IMR-90 (cell line): ENCODE measurements at regions not wholly inside any gene's neighbourhood (a gene's known extent, or its start where the extent isn't known, plus 50 kb on each side); places are given as distances from the start of the nearest gene placed in this dataset.

Experiments
- ATAC-seq: fragments of 200-7000 bp; cut with Tn5 transposase; 2 replicates; pipeline ENCODE4 v1.9.1; 2020; ENCODE audit warnings: low read depth, mild to moderate bottlenecking, moderate library complexity
- BruUV-seq: library from RNA; stranded (reverse); fragments of 400-500 nt; replicated peaks from 2 replicates; lab custom pipeline; 2021; lab: Mats Ljungman, UMichigan
- CTCF ChIA-PET: fragments of 300-600 bp; formaldehyde crosslinking; extraction: SDS; loops from one replicate; lab custom pipeline; 2021; ENCODE audit warnings: antibody characterized with exemption; lab: Yijun Ruan, JAX
- POLR2A ChIA-PET: fragments of 300-600 bp; sonication (Branson Sonifier 250); formaldehyde crosslinking; loops from one replicate; lab custom pipeline; 2022; ENCODE audit warnings: antibody characterized with exemption; ENCODE audit not compliant: unreplicated experiment; lab: Charles Lee
- DNase-seq: peaks from one replicate; pipeline ENCODE4 v3.0.0; 2013
- H2AFZ ChIP-seq: replicated peaks from 2 replicates; pipeline ENCODE3; 2013; ENCODE audit warnings: low read length, mild to moderate bottlenecking; ENCODE audit not compliant: poor library complexity
- H2AK5ac ChIP-seq: 2 replicates; pipeline ENCODE4 v1.6.1; 2013; ENCODE audit warnings: low read depth, low read length, inconsistent platforms
- H2AK9ac ChIP-seq: replicated peaks from 2 replicates; pipeline ENCODE3; 2013; ENCODE audit warnings: mild to moderate bottlenecking, low read depth, low read length, moderate library complexity; ENCODE audit not compliant: poor library complexity
- H2BK120ac ChIP-seq: 2 replicates; pipeline ENCODE4 v1.6.1; 2013; ENCODE audit warnings: low read depth, low read length, inconsistent platforms
- H2BK15ac ChIP-seq: 3 replicates; pipeline ENCODE4 v1.6.1; 2013; ENCODE audit warnings: low read depth, low read length, inconsistent platforms
- H2BK20ac ChIP-seq: 2 replicates; pipeline ENCODE4 v1.6.1; 2013; ENCODE audit warnings: low read depth, mild to moderate bottlenecking, inconsistent platforms, low read length, moderate library complexity
- H2BK5ac ChIP-seq: 2 replicates; pipeline ENCODE4 v1.6.1; 2013; ENCODE audit warnings: mild to moderate bottlenecking, low read depth, low read length, inconsistent platforms; ENCODE audit not compliant: poor library complexity, severe bottlenecking
- H3K14ac ChIP-seq: replicated peaks from 2 replicates; pipeline ENCODE4 v1.6.1; 2013; ENCODE audit warnings: low read depth, low read length, inconsistent platforms
- H3K18ac ChIP-seq: 2 replicates; pipeline ENCODE4 v1.6.1; 2013; ENCODE audit warnings: low read depth, low read length, control low read depth
- H3K23ac ChIP-seq: 2 replicates; pipeline ENCODE4 v1.6.1; 2013; ENCODE audit warnings: low read depth, low read length, inconsistent platforms
- H3K27ac ChIP-seq: 2 replicates; pipeline ENCODE4 v1.5.1; 2013; ENCODE audit warnings: mild to moderate bottlenecking, control low read depth, low read length; ENCODE audit not compliant: insufficient read depth
- H3K27me3 ChIP-seq: 2 replicates; pipeline ENCODE4 v1.6.1; 2013; ENCODE audit warnings: low read length; ENCODE audit not compliant: control insufficient read depth, insufficient read depth
- H3K36me3 ChIP-seq: 2 replicates; pipeline ENCODE4 v1.6.1; 2013; ENCODE audit warnings: low read length, mixed read lengths; ENCODE audit not compliant: control insufficient read depth, insufficient read depth
- H3K4ac ChIP-seq: 2 replicates; pipeline ENCODE4 v1.6.1; 2013; ENCODE audit warnings: low read depth, low read length, inconsistent platforms
- H3K4me1 ChIP-seq: 2 replicates; pipeline ENCODE4 v1.6.1; 2013; ENCODE audit warnings: low read length, mixed read lengths; ENCODE audit not compliant: control insufficient read depth, insufficient read depth
- H3K4me2 ChIP-seq: 2 replicates; pipeline ENCODE4 v1.6.1; 2013; ENCODE audit warnings: low read depth, mild to moderate bottlenecking, control low read depth, low read length, moderate library complexity
- H3K4me3 ChIP-seq: 2 replicates; pipeline ENCODE4 v1.5.1; 2013; ENCODE audit warnings: low read depth, mild to moderate bottlenecking, control low read depth, low read length, moderate library complexity; ENCODE audit not compliant: insufficient read depth
- H3K56ac ChIP-seq: 2 replicates; pipeline ENCODE4 v1.6.1; 2013; ENCODE audit warnings: low read length, inconsistent platforms; ENCODE audit not compliant: insufficient read depth; ENCODE audit errors: extremely low read depth
- H3K79me1 ChIP-seq, 2 experiments: 2 replicates each; pipeline ENCODE4 v1.6.1; 2013; ENCODE audit warnings: low read length in 2 of 2, inconsistent platforms in 1 of 2, low read depth in 1 of 2
- H3K9ac ChIP-seq: 2 replicates; pipeline ENCODE4 v1.6.1; 2013; ENCODE audit warnings: low read depth, low read length, control low read depth
- H3K9me1 ChIP-seq: 2 replicates; pipeline ENCODE4 v1.6.1; 2013; ENCODE audit warnings: low read length, inconsistent platforms; ENCODE audit not compliant: insufficient read depth
- H3K9me3 ChIP-seq: 2 replicates; pipeline ENCODE4 v1.6.1; 2013; ENCODE audit warnings: low read length; ENCODE audit not compliant: control insufficient read depth, insufficient read depth
- H4K20me1 ChIP-seq: 2 replicates; pipeline ENCODE4 v1.6.1; 2013; ENCODE audit warnings: low read length, inconsistent platforms; ENCODE audit not compliant: insufficient read depth
- H4K5ac ChIP-seq: 2 replicates; pipeline ENCODE4 v1.6.1; 2013; ENCODE audit warnings: mild to moderate bottlenecking, low read depth, low read length, control low read depth
- H4K8ac ChIP-seq, 2 experiments: 2 replicates each; pipeline ENCODE4 v1.6.1; 2013; ENCODE audit warnings: low read depth in 2 of 2, low read length in 2 of 2, control low read depth in 1 of 2, inconsistent platforms in 1 of 2
- H4K91ac ChIP-seq: 2 replicates; pipeline ENCODE4 v1.6.1; 2013; ENCODE audit warnings: low read depth, low read length, inconsistent platforms; ENCODE audit not compliant: insufficient read depth
- RAD21 ChIP-seq: IDR thresholded peaks from 2 replicates; pipeline ENCODE4 v1.6.1; 2012; ENCODE audit warnings: low read length, improper control_type of control experiment
- SMC3 ChIP-seq: fragments of 150-350 bp; IDR thresholded peaks from 2 replicates; pipeline ENCODE4 v1.6.1; 2016; ENCODE audit warnings: low read depth, mild to moderate bottlenecking, antibody characterized with exemption, low read length, moderate library complexity
- WGBS, 2 experiments: methylation state at CpG; one replicate each; pipeline versions ENCODE4 v1.1.5 to v1.1.7; 2013; ENCODE audit warnings: missing lambda C conversion rate in 2 of 2; ENCODE audit not compliant: insufficient read length in 1 of 2; ENCODE audit errors: extremely low coverage in 2 of 2; 5-methylcytosine and 5-hydroxymethylcytosine counted together
- dilution Hi-C: fragments of 300-500 bp; cut with HindIII; formaldehyde crosslinking; loops from one replicate; pipeline ENCODE4 v1.14.3; 2018; ENCODE audit warnings: low sequenced_read_pairs; ENCODE audit not compliant: unreplicated experiment
- in situ Hi-C: fragments of 300-500 bp; cut with MboI; formaldehyde crosslinking; loops from 3 replicates; pipeline ENCODE4 v1.14.3; 2019; ENCODE audit warnings: low sequenced_read_pairs, inconsistent platforms, mixed read lengths
- intact Hi-C: fragments of 100-400 bp; cut with micrococcal nuclease; formaldehyde crosslinking; loops from 2 replicates; pipeline ENCODE4 v1.10.0; 2022

DNA sequence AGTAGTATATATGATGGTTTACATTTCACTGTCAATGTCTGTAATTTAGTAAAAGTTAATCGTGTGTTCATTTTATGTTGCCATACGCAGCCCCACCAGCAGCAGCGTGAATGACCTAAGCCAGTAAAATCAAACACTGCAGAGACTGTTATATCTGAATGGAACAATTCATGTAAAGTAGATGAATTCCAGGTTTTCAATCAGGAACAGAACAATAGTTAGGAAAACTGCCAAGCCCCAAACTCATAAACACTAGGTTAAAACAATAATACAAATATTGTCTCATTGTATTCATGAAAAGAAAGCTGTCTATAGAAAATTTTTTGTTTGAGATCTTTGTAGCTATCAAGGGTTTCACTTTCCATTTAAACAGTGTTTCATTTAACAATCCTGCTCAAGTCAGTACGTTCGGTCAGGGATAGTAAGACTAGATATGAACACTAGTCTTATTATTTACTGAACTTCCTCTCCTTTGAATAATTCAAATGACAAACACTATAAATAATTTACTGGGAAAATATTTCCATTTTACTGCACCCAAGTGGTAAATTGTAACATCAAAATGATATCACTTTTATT, 256.8 kb upstream of the FLRT2 start:
- H3K27me3 ChIP-seq: no peaks in the 10 kb centered on the region
- TF ChIP-seq RAD21 (no peak), SMC3 (no peak)
- no peak overlapping the region for H3K4me3 ChIP-seq
- in situ Hi-C loops: no loop called here
- no peak overlapping the region for H2AK5ac ChIP-seq
- H4K8ac ChIP-seq: no peak overlapping the region
- no peak overlapping the region for H2BK20ac ChIP-seq
- no peak for DNase-seq
- H3K36me3 ChIP-seq: no peaks in the 10 kb centered on the region
- H4K5ac ChIP-seq: no peak overlapping the region
- H3K9me3 ChIP-seq: no peaks in the 10 kb centered on the region
- H4K91ac ChIP-seq: no peak overlapping the region
- H3K18ac ChIP-seq: no peak overlapping the region
- H3K4me2 ChIP-seq: no peak overlapping the region
- no peak overlapping the region for H2BK5ac ChIP-seq
- no TSS peak for BruUV-seq
- CTCF ChIA-PET: interaction anchor here (0.9 kb wide), 1 partner anchor 19 kb away, joined by 3 read pairs; no protein-coding TSS in a partner anchor
- H2AFZ ChIP-seq: no peak overlapping the region
- intact Hi-C loops: no loop called here
- no peaks in the 10 kb centered on the region for H4K20me1 ChIP-seq
- ATAC-seq: peak; percentile 48; the same call in 1 of the 2 replicates
- H3K9me1 ChIP-seq: no peaks in the 10 kb centered on the region
- no peak overlapping the region for H3K23ac ChIP-seq
- POLR2A ChIA-PET: no interaction called here
- H3K14ac ChIP-seq: no peak overlapping the region
- no peak overlapping the region for H3K56ac ChIP-seq
- H3K27ac ChIP-seq: no peak overlapping the region
- H3K9ac ChIP-seq: no peak overlapping the region
- WGBS, 2 experiments: no CpG with 5 or more reads among the region's 5 CpGs
- no peak overlapping the region for H3K4ac ChIP-seq
- dilution Hi-C loops: no loop called here
- no peaks in the 10 kb centered on the region for H3K79me1 ChIP-seq
- no peak overlapping the region for H2BK15ac ChIP-seq
- H2BK120ac ChIP-seq: no peak overlapping the region
- no peaks in the 10 kb centered on the region for H3K4me1 ChIP-seq
- no peak overlapping the region for H2AK9ac ChIP-seq
